ENCODE measurements at regions not wholly inside any gene's neighbourhood (a gene's known extent, or its start where the extent isn't known, plus 50 kb on each side); places are given as distances from the start of the nearest gene placed in this dataset.

DNA sequence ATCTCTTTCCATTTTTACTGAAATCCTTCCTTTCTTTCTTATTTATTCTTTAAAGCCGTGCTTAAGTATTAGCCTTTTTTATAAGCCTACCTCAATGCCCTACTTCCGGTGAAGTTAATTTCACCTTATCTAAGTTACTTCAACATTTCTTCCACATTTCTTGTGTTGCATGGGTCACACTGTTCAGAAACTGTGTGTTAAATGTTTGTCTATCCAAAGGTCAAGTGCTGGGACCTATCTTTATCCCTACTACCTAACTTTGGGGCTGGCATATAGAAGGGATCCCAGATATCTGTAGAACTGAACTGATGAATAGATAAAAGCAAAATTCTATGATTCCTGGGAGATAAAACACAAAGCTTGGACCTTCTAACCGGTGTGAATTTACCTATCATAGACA lies 332.3 kb upstream of the SATB1 start:
- POLR2A ChIA-PET = no interaction called here
- CTCF ChIA-PET = no interaction called here
- no peaks in the 10 kb centered on the region for H3K27me3 ChIP-seq (ENCODE audit: control insufficient read depth, insufficient read depth, low read length)
- no peak for DNase-seq (ENCODE audit: low read depth, low spot score)
- TF ChIP-seq, protein P1, sequence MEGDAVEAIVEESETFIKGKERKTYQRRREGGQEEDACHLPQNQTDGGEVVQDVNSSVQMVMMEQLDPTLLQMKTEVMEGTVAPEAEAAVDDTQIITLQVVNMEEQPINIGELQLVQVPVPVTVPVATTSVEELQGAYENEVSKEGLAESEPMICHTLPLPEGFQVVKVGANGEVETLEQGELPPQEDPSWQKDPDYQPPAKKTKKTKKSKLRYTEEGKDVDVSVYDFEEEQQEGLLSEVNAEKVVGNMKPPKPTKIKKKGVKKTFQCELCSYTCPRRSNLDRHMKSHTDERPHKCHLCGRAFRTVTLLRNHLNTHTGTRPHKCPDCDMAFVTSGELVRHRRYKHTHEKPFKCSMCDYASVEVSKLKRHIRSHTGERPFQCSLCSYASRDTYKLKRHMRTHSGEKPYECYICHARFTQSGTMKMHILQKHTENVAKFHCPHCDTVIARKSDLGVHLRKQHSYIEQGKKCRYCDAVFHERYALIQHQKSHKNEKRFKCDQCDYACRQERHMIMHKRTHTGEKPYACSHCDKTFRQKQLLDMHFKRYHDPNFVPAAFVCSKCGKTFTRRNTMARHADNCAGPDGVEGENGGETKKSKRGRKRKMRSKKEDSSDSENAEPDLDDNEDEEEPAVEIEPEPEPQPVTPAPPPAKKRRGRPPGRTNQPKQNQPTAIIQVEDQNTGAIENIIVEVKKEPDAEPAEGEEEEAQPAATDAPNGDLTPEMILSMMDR (IDR thresholded peaks at IDR 0.05; ENCODE audit: low read depth, low read length) = no peak
- peaks cover 3% of the 10 kb centered on the region; the same call in 1 of the 2 replicates for H3K9me3 ChIP-seq (ENCODE audit: control insufficient read depth, insufficient read depth, low read length)
- H3K4me3 ChIP-seq (ENCODE audit: low read depth, low read length) = no peak overlapping the region
- no peak overlapping the region for H3K27ac ChIP-seq (ENCODE audit: low read depth, low read length)

DNA sequence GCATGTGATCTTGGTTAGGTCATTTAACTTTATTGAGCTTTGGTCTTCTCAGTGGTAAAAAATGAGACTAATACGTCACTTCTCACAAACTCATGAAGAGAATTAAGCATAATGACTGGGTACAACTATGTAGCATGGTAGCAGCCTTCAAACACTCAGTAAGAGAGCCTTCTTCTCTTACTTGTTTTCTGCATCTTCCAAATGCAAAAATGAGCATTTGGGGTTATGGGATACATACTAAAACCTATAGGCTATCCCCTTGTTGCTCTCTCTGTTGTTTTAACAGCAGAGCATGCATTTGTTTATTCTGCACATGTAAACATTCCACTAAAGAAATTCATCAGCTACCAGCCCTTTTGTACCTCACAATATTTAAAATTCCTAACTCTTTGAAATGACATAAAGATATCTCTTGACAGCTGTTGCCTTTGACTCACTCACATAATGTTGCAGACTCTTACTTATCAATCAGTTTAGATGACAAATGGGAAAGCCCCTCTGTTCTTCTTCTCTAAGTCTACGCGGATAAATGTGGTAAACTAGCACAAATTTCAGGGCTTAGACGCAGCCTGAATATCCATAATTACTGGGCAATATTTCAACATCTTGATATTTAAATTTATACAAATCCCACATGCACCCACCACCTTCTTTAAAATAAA lies 327.3 kb upstream of the SATB1 start:
- DNase-seq (ENCODE audit: low read depth, low spot score) = no peak
- no peaks in the 10 kb centered on the region for H3K27me3 ChIP-seq (ENCODE audit: control insufficient read depth, insufficient read depth, low read length)

DNA sequence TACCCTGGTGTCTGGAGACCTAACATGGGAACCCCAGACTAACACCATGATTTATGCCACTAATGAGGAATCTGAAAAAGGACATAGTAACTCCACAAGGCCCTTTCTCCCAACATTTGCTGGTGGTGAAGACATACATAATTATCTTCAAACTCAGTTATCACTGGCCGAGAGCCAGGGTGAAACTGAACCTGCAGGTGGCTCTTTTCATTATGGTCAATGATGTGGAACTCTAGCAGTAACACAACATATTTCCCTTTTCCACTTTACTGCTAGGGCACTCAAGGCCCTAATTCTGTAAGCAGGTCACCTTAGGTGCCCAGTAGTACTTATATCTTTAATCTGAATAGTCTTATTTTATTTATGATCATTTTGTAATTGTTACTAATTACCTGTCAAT lies 326.4 kb upstream of the SATB1 start:
- ChIA-PET CTCF (no interaction called here), POLR2A (no interaction called here)
- H3K27me3 ChIP-seq (ENCODE audit: control insufficient read depth, insufficient read depth, low read length) = no peaks in the 10 kb centered on the region
- H3K4me3 ChIP-seq (ENCODE audit: low read depth, low read length) = no peak overlapping the region
- H3K9me3 ChIP-seq (ENCODE audit: control insufficient read depth, insufficient read depth, low read length) = 0 out of 2 replicates have a peak, but pooled peaks cover 3% of the 10 kb centered on the region
- H3K27ac ChIP-seq (ENCODE audit: low read depth, low read length) = no peak overlapping the region
- no peak for DNase-seq (ENCODE audit: low read depth, low spot score)
- TF ChIP-seq, protein P1 (IDR thresholded peaks at IDR 0.05; ENCODE audit: low read depth, low read length) = no peak

More for the DNA sequence above, 327.3 kb upstream of the SATB1 start:
- POLR2A ChIA-PET = no interaction called here
- Histone ChIP-seq H3K9me3 (ENCODE audit: control insufficient read depth, insufficient read depth, low read length) (0 out of 2 replicates have a peak, but pooled peaks cover 3% of the 10 kb centered on the region), H3K27ac (ENCODE audit: low read depth, low read length) (no peak overlapping the region), H3K4me3 (ENCODE audit: low read depth, low read length) (no peak overlapping the region)
- TF ChIP-seq, protein P1 (IDR thresholded peaks at IDR 0.05; ENCODE audit: low read depth, low read length) = no peak
- CTCF ChIA-PET = no interaction called here

DNA sequence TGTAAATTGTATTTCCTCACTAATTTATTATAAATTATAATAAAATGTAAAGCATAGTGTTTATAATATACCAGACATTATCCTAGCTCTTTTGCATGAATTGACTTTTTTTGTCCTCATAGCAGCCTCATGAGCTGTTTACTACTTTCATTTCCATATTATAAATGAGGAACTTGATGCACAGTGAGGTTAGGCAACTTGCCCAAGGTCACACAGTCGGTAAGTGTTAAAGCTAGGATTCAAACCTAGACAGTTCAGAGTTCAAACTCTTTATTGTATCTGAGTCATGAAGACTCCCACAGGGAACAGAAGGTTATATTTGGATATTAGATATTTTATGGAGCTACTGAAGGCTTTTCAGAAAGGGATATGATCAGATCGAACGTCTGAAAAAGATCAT lies 322.2 kb upstream of the SATB1 start:
- Histone ChIP-seq H3K27me3 (ENCODE audit: control insufficient read depth, insufficient read depth, low read length) (no peaks in the 10 kb centered on the region), H3K27ac (ENCODE audit: low read depth, low read length) (no peak overlapping the region), H3K9me3 (ENCODE audit: control insufficient read depth, insufficient read depth, low read length) (0 out of 2 replicates have a peak, but pooled peaks cover 3% of the 10 kb centered on the region), H3K4me3 (ENCODE audit: low read depth, low read length) (no peak overlapping the region)
- CTCF ChIA-PET = no interaction called here
- POLR2A ChIA-PET = no interaction called here
- no peak for DNase-seq (ENCODE audit: low read depth, low spot score)
- TF ChIP-seq, protein P1 (IDR thresholded peaks at IDR 0.05; ENCODE audit: low read depth, low read length) = no peak

DNA sequence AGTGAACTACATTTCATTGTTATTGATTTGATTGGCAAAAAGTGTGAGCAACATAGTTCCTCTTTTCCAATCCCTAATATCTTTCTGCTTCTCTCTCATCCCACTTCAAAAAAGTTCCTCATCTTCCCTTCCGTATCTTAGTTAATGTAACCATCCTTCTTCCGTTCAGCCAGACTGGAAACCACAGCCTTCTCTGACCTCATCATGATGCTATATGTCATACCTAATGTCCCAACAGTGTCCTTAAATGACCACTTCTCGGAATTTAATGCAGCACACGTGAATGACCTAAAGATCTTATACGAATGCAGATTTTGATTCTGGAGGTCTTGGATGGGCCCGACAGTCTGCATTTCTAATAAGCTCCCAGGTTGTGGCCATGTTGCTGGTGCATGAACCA lies 320.3 kb upstream of the SATB1 start:
- Histone ChIP-seq H3K4me3 (ENCODE audit: low read depth, low read length) (no peak overlapping the region), H3K27me3 (ENCODE audit: control insufficient read depth, insufficient read depth, low read length) (no peaks in the 10 kb centered on the region), H3K9me3 (ENCODE audit: control insufficient read depth, insufficient read depth, low read length) (no peaks in the 10 kb centered on the region), H3K27ac (ENCODE audit: low read depth, low read length) (no peak overlapping the region)
- POLR2A ChIA-PET = no interaction called here
- CTCF ChIA-PET = no interaction called here
- TF ChIP-seq, protein P1 (IDR thresholded peaks at IDR 0.05; ENCODE audit: low read depth, low read length) = no peak
- no peak for DNase-seq (ENCODE audit: low read depth, low spot score)

Measured in AG04450 (cell line).